PC-9 (cell line): ENCODE measurements at regions not wholly inside any gene's neighbourhood (a gene's known extent, or its start where the extent isn't known, plus 50 kb on each side); places are given as distances from the start of the nearest gene placed in this dataset.

ENCODE experiments used
- EZH2 ChIP-seq: fragments of 200-600 bp; sonication (generic); IDR thresholded peaks from 2 replicates; pipeline ENCODE4 v1.8.0; 2017; ENCODE audit warnings: antibody characterized with exemption, low read depth
- TF ChIP-seq, protein P1 (sequence below): fragments of 200-600 bp; sonication (generic); conservative IDR thresholded peaks from 2 replicates; pipeline ENCODE4 v1.6.1; 2017; ENCODE audit warnings: mixed run types, antibody characterized with exemption, mild to moderate bottlenecking, moderate library complexity

GRCh38 chr15:97386940-97387339 lies 573.6 kb upstream of the ARRDC4 start:
- TF ChIP-seq, protein P1, sequence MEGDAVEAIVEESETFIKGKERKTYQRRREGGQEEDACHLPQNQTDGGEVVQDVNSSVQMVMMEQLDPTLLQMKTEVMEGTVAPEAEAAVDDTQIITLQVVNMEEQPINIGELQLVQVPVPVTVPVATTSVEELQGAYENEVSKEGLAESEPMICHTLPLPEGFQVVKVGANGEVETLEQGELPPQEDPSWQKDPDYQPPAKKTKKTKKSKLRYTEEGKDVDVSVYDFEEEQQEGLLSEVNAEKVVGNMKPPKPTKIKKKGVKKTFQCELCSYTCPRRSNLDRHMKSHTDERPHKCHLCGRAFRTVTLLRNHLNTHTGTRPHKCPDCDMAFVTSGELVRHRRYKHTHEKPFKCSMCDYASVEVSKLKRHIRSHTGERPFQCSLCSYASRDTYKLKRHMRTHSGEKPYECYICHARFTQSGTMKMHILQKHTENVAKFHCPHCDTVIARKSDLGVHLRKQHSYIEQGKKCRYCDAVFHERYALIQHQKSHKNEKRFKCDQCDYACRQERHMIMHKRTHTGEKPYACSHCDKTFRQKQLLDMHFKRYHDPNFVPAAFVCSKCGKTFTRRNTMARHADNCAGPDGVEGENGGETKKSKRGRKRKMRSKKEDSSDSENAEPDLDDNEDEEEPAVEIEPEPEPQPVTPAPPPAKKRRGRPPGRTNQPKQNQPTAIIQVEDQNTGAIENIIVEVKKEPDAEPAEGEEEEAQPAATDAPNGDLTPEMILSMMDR: no peak
- TF ChIP-seq EZH2: no peak
